Peyer's patch (tissue), 4 donors: ENCODE measurements at regions not wholly inside any gene's neighbourhood (a gene's known extent, or its start where the extent isn't known, plus 50 kb on each side); places are given as distances from the start of the nearest gene placed in this dataset.

ENCODE experiments used
- CTCF ChIP-seq, 6 experiments: fragments of 450-650 bp in 4 of 6; fragments of 200-600 bp in 2 of 6; sonication (generic) in 1 of 6; IDR thresholded peaks; one replicate each; pipeline ENCODE4 v1.5.1; 2017 to 2019; ENCODE audit warnings: antibody characterized with exemption in 6 of 6, mild to moderate bottlenecking in 3 of 6, moderate library complexity in 1 of 6
- POLR2A ChIP-seq, 2 donors: fragments of 450-650 bp; IDR thresholded peaks; one replicate each; pipeline ENCODE4 v1.5.1; 2017; ENCODE audit warnings: antibody characterized with exemption in 2 of 2, mild to moderate bottlenecking in 2 of 2, moderate library complexity in 2 of 2

GRCh38 chr5:114166081-114166480, 195.8 kb upstream of the KCNN2 start:
- TF ChIP-seq CTCF (IDR thresholded peaks at IDR 0.05) (no peak), POLR2A (IDR thresholded peaks at IDR 0.05) (no peak)
